Panc1 (cell line): ENCODE measurements at regions not wholly inside any gene's neighbourhood (a gene's known extent, or its start where the extent isn't known, plus 50 kb on each side); places are given as distances from the start of the nearest gene placed in this dataset.

Source experiments
- ATAC-seq: fragments of 200-7000 bp; cut with Tn5 transposase; 2 replicates; pipeline ENCODE4 v1.9.1; 2020; ENCODE audit warnings: mild to moderate bottlenecking, moderate library complexity
- BruUV-seq: library from RNA; stranded (reverse); fragments of 400-500 nt; replicated peaks from 2 replicates; lab custom pipeline; 2021; lab: Mats Ljungman, UMichigan
- CTCF ChIA-PET: fragments of 300-600 bp; sonication (Branson Sonifier 250); formaldehyde crosslinking; loops from one replicate; lab custom pipeline; 2022; ENCODE audit warnings: antibody characterized with exemption; lab: Charles Lee
- POLR2A ChIA-PET: fragments of 300-600 bp; sonication (Branson Sonifier 250); formaldehyde crosslinking; loops from one replicate; lab custom pipeline; 2022; ENCODE audit warnings: antibody characterized with exemption; lab: Charles Lee
- DNase-seq: peaks from one replicate; pipeline ENCODE4 v3.0.0-alpha.2; 2010; ENCODE audit warnings: low read depth, low spot score
- H3K27ac ChIP-seq: 2 replicates; pipeline ENCODE4 v1.5.1; 2011; ENCODE audit warnings: mild to moderate bottlenecking, low read length, inconsistent platforms
- H3K27me3 ChIP-seq: fragments of 200-500 bp; sonication (Bioruptor generic); 2 replicates; pipeline ENCODE4 v1.6.0; 2014; ENCODE audit warnings: low read length, inconsistent platforms; ENCODE audit not compliant: control insufficient read depth, insufficient read depth
- H3K36me3 ChIP-seq: fragments of 200-500 bp; sonication (Bioruptor generic); 2 replicates; pipeline ENCODE4 v1.5.1; 2014; ENCODE audit warnings: inconsistent platforms, mild to moderate bottlenecking, low read length, moderate library complexity; ENCODE audit not compliant: control insufficient read depth, insufficient read depth
- H3K4me1 ChIP-seq: 2 replicates; pipeline ENCODE4 v1.5.1; 2011; ENCODE audit warnings: inconsistent platforms, mild to moderate bottlenecking, low read length, moderate library complexity; ENCODE audit not compliant: control insufficient read depth, insufficient read depth
- H3K4me3 ChIP-seq, 2 experiments: 2 replicates each; pipeline ENCODE4 v1.5.1; 2011 to 2012; ENCODE audit warnings: low read depth in 2 of 2, low read length in 2 of 2, mild to moderate bottlenecking in 2 of 2, inconsistent platforms in 1 of 2, moderate library complexity in 1 of 2
- H3K9me3 ChIP-seq: fragments of 200-500 bp; sonication (Bioruptor generic); 2 replicates; pipeline ENCODE4 v1.5.1; 2014; ENCODE audit warnings: low read depth, mild to moderate bottlenecking, inconsistent platforms, low read length, moderate library complexity; ENCODE audit not compliant: control insufficient read depth, insufficient read depth
- CTCF ChIP-seq: fragments of 450-650 bp; IDR thresholded peaks from 2 replicates; pipeline ENCODE4 v1.5.1; 2017; ENCODE audit warnings: mild to moderate bottlenecking
- POLR2AphosphoS5 ChIP-seq: IDR thresholded peaks from 2 replicates; pipeline ENCODE4 v1.6.1; 2012; ENCODE audit warnings: mild to moderate bottlenecking, low read depth, low read length, moderate library complexity
- REST ChIP-seq, 2 experiments: IDR thresholded peaks; 2 replicates each; pipeline ENCODE4 v1.6.1; 2011 to 2012; ENCODE audit warnings: low read depth in 2 of 2, control low read depth in 1 of 2, low read length in 1 of 2, mild to moderate bottlenecking in 1 of 2, moderate library complexity in 1 of 2; ENCODE audit not compliant: insufficient read depth in 1 of 2
- SIN3A ChIP-seq: IDR thresholded peaks from 2 replicates; pipeline ENCODE4 v1.6.1; 2012; ENCODE audit warnings: low read depth, mild to moderate bottlenecking, low read length, moderate library complexity, borderline replicate concordance; ENCODE audit not compliant: insufficient read depth
- TCF7L2 ChIP-seq: IDR thresholded peaks from 2 replicates; pipeline ENCODE4 v1.6.1; 2011; ENCODE audit warnings: mild to moderate bottlenecking, low read depth, low read length, inconsistent platforms
- in situ Hi-C: cut with HindIII; loops from 2 replicates; pipeline ENCODE4 v1.10.0; 2016; ENCODE audit warnings: low sequenced_read_pairs, low pct_unique_long_range_greater_than_20kb
- intact Hi-C: fragments of 100-400 bp; cut with micrococcal nuclease; formaldehyde crosslinking; loops from one replicate; pipeline ENCODE4 v1.10.0; 2022; ENCODE audit not compliant: unreplicated experiment

- Histone ChIP-seq H3K4me1 (no peaks in the 10 kb centered on the region), H3K36me3 (no peaks in the 10 kb centered on the region), H3K9me3 (no peaks in the 10 kb centered on the region), H3K4me3 (no peak overlapping the region), H3K27me3 (peaks cover 6% of the 10 kb centered on the region), H3K27ac (no peak overlapping the region)
- TF ChIP-seq CTCF (no peak), REST (IDR thresholded peaks at IDR 0.05; ENCODE audit: insufficient read depth in 1 of 2, low read depth in 2 of 2, low read length in 1 of 2) (no peak), TCF7L2 (no peak), POLR2AphosphoS5 (no peak), SIN3A (no peak)
- no peak for DNase-seq
- intact Hi-C loops (no loop called here), in situ Hi-C loops (no loop called here)
- no peak for ATAC-seq
- ChIA-PET CTCF (no interaction called here), POLR2A (interaction anchor here (0.6 kb wide), 1 partner anchor 281 kb away, joined by 4 read pairs; no protein-coding TSS in a partner anchor)
- BruUV-seq, result no TSS peak
Observed at GRCh38 chr22:22785316-22786065, 102.1 kb upstream of the IGLL5 start.

GRCh38 chr22:22786301-22787115 is 101.1 kb upstream of the IGLL5 start:
- no peak overlapping the region for H3K4me3 ChIP-seq
- POLR2A ChIA-PET, result interaction anchor here (0.6 kb wide), 1 partner anchor 87 kb away, joined by 3 read pairs; no protein-coding TSS in a partner anchor
- H3K4me1 ChIP-seq, result no peaks in the 10 kb centered on the region
- in situ Hi-C loops, result no loop called here
- intact Hi-C loops, result no loop called here
- CTCF ChIA-PET, result no interaction called here
- BruUV-seq, result no TSS peak
- no peaks in the 10 kb centered on the region for H3K9me3 ChIP-seq
- H3K36me3 ChIP-seq, result no peaks in the 10 kb centered on the region
- no peak for DNase-seq
- no peak overlapping the region for H3K27ac ChIP-seq
- peaks cover 6% of the 10 kb centered on the region for H3K27me3 ChIP-seq
- ATAC-seq, result no peak
- TF ChIP-seq TCF7L2 (no peak), REST (IDR thresholded peaks at IDR 0.05; ENCODE audit: insufficient read depth in 1 of 2, low read depth in 2 of 2, low read length in 1 of 2) (no peak), SIN3A (no peak), CTCF (no peak), POLR2AphosphoS5 (no peak)
